Ishikawa (cell line): ENCODE measurements at regions not wholly inside any gene's neighbourhood (a gene's known extent, or its start where the extent isn't known, plus 50 kb on each side); places are given as distances from the start of the nearest gene placed in this dataset.

Experiments used
- EP300 ChIP-seq: IDR thresholded peaks from 2 replicates; pipeline ENCODE4 v1.6.1; 2012; ENCODE audit warnings: borderline replicate concordance
- FOXM1 ChIP-seq: IDR thresholded peaks from 2 replicates; pipeline ENCODE4 v1.6.1; 2012; ENCODE audit warnings: low read depth, borderline replicate concordance
- TEAD4 ChIP-seq: IDR thresholded peaks from 2 replicates; pipeline ENCODE4 v1.6.1; 2012
- TF ChIP-seq, protein P1 (sequence below): IDR thresholded peaks from 2 replicates; pipeline ENCODE4 v1.6.1; 2012; ENCODE audit warnings: low read depth, mild to moderate bottlenecking

GRCh38 chr18:8982416-8983183 lies 119.9 kb upstream of the NDUFV2 start:
- TF ChIP-seq, protein P1, sequence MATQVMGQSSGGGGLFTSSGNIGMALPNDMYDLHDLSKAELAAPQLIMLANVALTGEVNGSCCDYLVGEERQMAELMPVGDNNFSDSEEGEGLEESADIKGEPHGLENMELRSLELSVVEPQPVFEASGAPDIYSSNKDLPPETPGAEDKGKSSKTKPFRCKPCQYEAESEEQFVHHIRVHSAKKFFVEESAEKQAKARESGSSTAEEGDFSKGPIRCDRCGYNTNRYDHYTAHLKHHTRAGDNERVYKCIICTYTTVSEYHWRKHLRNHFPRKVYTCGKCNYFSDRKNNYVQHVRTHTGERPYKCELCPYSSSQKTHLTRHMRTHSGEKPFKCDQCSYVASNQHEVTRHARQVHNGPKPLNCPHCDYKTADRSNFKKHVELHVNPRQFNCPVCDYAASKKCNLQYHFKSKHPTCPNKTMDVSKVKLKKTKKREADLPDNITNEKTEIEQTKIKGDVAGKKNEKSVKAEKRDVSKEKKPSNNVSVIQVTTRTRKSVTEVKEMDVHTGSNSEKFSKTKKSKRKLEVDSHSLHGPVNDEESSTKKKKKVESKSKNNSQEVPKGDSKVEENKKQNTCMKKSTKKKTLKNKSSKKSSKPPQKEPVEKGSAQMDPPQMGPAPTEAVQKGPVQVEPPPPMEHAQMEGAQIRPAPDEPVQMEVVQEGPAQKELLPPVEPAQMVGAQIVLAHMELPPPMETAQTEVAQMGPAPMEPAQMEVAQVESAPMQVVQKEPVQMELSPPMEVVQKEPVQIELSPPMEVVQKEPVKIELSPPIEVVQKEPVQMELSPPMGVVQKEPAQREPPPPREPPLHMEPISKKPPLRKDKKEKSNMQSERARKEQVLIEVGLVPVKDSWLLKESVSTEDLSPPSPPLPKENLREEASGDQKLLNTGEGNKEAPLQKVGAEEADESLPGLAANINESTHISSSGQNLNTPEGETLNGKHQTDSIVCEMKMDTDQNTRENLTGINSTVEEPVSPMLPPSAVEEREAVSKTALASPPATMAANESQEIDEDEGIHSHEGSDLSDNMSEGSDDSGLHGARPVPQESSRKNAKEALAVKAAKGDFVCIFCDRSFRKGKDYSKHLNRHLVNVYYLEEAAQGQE = no peak
- TF ChIP-seq FOXM1 (no peak), TEAD4 (no peak), EP300 (no peak)
